ENCODE measurements at regions not wholly inside any gene's neighbourhood (a gene's known extent, or its start where the extent isn't known, plus 50 kb on each side); places are given as distances from the start of the nearest gene placed in this dataset.
A peak's percentile ranks its signal among the peaks of the same experiment; 100 is the strongest.

GRCh38 chr10:124302951-124303505 is 115.7 kb downstream of the OAT start:
- no peak for DNase-seq (ENCODE audit: low spot score)

- no peak for DNase-seq (ENCODE audit: low spot score)
These were observed 117.0 kb downstream of the OAT start for GRCh38 chr10:124301736-124302135.

- no peak for DNase-seq (ENCODE audit: low spot score)
These were observed 118.0 kb downstream of the OAT start for GRCh38 chr10:124300735-124301134.

GRCh38 chr10:124300224-124300623 is 118.5 kb downstream of the OAT start:
- no peak for DNase-seq (ENCODE audit: low spot score)

GRCh38 chr10:124299696-124300095 is 119.0 kb downstream of the OAT start:
- DNase-seq (ENCODE audit: low spot score) = no peak

GRCh38 chr10:124298891-124299290 is 119.8 kb downstream of the OAT start:
- DNase-seq (ENCODE audit: low spot score) = no peak

- DNase-seq (ENCODE audit: low spot score) = no peak
These were observed 121.6 kb downstream of the OAT start for GRCh38 chr10:124296813-124297788.

GRCh38 chr10:124296121-124296812 is 122.5 kb downstream of the OAT start:
- DNase-seq (ENCODE audit: low spot score) = peak; percentile 11

GRCh38 chr10:124294811-124295770 is 123.6 kb downstream of the OAT start:
- no peak for DNase-seq (ENCODE audit: low spot score)

GRCh38 chr10:124293616-124294449 is 124.9 kb downstream of the OAT start:
- no peak for DNase-seq (ENCODE audit: low spot score)

GRCh38 chr10:124292911-124293615 is 125.7 kb downstream of the OAT start:
- no peak for DNase-seq (ENCODE audit: low spot score)

GRCh38 chr10:124291001-124291701 is 127.6 kb downstream of the OAT start:
- DNase-seq (ENCODE audit: low spot score) = no peak

- peak; percentile 20 for DNase-seq (ENCODE audit: low spot score)
These were observed 128.6 kb downstream of the OAT start for GRCh38 chr10:124289851-124290795.

GRCh38 chr10:124288928-124289850 is 129.5 kb downstream of the OAT start:
- no peak for DNase-seq (ENCODE audit: low spot score)

- no peak for DNase-seq (ENCODE audit: low spot score)
These were observed 130.2 kb downstream of the OAT start for GRCh38 chr10:124288486-124288885.

- DNase-seq (ENCODE audit: low spot score) = no peak
These were observed 130.9 kb downstream of the OAT start for GRCh38 chr10:124287791-124288190.

GRCh38 chr10:124287071-124287685 is 131.5 kb downstream of the OAT start:
- DNase-seq (ENCODE audit: low spot score) = no peak
